HG02885 (cell line): ENCODE measurements at regions not wholly inside any gene's neighbourhood (a gene's known extent, or its start where the extent isn't known, plus 50 kb on each side); places are given as distances from the start of the nearest gene placed in this dataset.
"Not testable (repeated sequence)": the region's sequence is repeated elsewhere in the genome, so short reads cannot be mapped to it uniquely, and the experiment has no call there.

Source experiments
- ATAC-seq: cut with Tn5 transposase; IDR thresholded peaks from one replicate; pipeline ENCODE4 v1.9.1; 2021; ENCODE audit warnings: mild to moderate bottlenecking; ENCODE audit not compliant: unreplicated experiment, poor library complexity

DNA sequence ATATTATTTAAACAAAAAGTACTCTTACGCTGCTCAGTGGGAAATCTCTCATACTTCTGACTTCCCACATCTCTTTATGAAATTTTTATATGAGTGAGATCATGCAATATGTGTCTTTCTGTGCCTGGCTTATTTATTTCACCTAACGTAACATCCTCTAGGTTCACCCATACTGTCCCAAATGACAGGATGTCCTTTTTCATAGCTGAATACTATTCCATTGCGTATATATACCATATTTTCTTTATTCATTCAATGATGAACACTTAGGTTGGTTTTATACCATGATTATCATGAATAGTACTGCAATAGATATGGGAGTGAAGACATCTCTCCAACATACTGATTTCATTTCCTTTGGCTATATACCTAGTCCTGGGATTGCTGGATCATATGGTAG is 57.8 kb upstream of the TPP2 start:
- no peak for ATAC-seq

DNA sequence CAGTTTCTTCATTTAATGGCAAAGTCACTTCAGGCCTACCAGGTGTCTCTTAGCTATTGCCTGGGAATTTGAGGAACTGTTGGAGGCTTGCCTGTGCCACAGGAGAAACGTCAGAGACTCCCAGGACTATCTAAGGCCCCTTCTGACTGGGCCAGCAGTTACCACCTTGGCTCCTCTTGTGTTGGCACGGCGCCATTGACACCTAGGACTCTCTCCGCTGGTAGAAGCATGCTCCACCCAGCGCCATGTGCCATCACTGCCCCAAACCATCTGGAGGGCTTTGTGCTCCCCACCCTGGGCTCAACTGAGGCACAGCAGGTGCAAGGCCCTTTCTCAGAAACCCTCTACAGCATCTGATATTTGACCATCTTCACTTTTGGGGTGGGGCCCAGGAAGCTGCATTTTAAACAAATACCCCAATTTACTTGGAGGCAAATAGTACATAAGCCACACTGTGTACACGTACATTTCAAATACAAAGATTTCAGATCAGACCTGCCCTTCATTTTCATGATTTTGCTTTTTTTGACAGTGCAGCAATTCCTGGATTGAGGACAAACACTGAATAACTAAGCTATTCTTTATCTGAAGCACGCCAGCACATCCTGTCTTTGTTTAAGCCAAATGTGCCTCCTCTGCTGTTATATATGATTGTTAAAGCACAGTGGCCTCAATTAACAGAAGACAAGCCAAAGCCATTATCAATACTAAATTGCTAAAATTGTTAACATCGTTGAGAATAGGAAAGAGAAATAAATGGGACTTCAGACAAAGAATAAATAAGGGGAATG is 59.9 kb upstream of the TPP2 start:
- no peak for ATAC-seq

DNA sequence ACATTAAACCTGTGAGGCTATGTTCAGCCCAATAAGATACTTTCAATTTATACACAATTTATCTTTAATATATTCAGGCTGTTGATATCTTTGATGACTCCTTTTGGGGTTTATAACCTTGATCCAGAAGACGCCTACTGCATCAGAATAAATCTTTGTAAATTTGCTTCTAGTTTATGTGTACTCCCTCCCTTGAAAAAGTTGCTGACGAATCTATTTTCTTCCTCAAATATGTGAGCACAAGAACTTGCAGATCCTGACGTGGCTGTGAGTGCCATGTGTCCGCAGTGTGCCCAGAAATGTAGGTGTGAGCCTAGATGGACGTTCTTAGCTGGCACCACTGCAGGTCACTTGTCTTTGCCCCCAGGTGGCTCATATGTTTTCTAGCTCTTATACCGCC is 60.6 kb upstream of the TPP2 start:
- no peak for ATAC-seq

DNA sequence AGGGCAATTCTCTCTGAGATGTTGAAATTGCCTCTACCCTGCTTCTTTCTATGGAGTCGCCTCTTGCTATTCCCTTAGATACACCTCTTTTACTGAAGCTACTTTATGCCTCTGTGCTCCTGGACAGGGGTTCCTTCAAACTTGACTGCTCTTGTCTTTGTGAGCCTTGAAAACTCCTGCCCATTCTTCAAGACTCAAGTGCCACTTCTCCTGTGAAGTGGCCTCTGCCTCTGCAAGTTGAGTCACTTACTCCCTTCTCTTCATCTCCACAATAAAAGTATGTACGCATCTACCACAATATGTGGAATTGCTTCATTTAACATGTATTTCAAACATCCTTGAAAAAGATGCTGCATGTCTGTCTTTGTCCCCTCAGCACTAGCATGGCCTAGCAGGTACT is 66.0 kb upstream of the TPP2 start:
- no peak for ATAC-seq

DNA sequence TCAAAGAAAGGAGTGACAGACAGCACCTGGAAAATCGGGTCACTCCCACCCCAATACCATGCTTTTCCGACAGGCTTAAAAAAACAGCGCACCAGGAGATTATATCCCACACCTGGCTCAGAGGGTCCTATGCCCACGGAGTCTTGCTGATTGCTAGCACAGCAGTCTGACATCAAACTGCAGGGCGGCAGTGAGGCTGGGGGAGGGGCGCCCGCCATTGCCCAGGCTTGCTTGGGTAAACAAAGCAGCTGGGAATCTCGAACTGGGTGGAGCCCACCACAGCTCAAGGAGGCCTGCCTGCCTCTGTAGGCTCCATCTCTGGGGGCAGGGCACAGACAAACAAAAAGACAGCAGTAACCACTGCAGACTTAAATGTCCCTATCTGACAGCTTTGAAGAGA is 74.5 kb upstream of the TPP2 start:
- ATAC-seq: not testable (repeated sequence)

DNA sequence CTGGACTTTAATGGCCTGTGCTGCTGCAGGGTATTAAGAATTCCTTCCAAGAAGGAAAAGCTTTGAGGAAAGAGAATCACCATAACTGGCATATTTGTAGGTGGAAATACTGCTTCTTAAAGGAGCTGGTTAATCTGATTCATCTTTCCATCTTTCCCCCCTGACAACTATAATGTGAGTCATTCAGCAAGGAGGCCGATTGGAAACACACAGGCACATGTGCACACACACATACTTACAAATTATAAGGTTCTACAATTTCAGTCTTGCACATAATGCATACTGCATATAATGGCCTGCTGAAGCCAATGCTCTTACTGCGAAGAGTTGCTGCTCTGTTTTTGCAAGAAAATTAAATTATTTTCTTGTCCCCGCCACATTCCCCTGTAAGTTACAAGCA is 78.8 kb upstream of the TPP2 start:
- no peak for ATAC-seq

DNA sequence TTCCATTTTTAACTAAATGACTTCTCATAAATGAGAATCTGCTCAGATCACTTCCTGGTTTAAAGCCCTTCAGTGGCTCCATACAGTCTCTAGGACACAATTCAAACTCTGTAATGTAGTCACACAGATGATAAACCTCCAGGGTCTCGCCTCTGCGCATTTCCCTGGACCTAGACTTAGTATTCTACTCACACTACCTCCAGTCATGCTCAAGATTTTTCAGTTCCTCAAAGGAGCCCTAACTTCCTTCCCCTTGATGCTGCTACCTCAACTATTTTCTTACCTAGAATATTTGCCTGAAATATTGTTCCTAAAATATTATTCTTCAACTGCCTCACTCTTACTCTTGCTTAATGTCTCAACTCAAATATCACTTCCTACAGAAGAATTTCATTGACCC is 86.7 kb upstream of the TPP2 start:
- ATAC-seq: peak; percentile 44

DNA sequence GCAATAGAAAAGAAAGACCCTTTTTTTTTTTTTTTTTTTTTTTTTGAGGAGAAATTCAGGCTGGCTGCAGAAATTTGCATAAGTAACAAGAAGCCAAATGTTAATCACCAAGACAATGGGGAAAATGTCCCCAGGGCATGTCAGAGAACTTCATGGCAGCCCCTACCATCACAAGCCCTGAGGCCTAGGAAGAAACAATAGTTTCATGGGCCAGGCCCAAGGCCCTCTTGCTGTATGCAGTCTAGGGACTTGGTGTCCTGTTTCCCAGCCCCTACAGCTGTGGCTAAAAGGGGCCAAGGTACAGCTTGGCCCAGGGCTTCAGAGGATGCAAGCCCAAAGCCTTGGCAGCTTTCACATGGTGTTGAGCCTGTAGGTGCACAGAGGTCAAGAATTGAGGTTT is 88.4 kb upstream of the TPP2 start:
- ATAC-seq: no peak

DNA sequence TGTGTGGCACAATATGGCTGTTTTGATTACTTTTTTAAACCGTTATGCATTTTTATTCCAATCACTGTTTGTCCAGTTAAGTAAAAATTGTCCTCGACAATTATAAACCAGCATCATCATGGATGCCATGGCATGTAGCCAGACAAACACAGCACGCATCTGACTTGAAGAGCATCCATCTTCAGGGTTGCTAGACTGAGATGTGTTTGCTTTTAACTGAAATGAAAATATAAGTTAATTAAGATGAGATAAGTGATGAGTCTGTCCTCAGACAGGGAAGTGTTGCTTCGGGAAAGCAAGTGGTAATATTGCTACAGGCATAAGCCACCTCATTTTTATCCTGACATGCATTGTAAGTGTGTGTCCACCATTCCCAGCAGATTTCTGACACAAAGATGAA is 92.8 kb upstream of the TPP2 start:
- no peak for ATAC-seq

DNA sequence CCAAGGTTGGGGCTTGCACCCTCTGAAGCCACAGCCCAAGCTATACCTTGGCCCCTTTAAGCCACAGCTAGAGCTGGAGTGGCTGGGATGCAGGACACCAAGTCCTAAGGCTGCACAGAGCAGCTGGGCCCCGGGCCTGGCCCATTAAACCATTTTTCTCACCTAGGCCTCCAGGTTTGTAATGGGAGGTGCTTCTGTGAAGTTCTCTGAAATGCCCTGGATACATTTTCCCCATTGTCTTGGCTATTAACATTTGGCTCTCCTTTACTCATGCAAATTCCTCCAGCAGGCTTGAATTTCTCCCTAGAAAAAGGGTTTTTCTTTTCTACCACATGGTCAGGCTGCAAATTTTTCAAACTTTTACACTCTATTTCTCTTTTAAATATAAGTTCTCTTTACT is 93.8 kb upstream of the FGF14 start:
- no peak for ATAC-seq

DNA sequence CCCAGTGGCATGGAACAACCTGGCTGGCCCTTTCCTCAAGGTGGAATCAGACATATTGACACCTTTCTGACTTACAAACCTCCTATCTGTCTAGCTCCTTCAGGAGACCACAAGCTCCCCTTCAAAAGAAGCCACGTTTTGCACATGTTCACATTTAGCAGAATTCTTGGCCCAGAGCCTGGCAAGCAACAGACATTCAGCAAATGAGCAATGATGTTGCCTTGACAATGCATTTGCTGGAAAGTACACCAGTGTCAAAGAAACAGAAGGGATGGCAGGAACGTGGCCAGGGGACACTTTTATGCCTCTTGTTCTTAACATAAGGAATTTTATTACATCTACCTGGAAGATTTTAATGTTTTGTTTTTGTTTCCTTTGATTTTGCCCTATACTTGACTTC is 85.5 kb upstream of the FGF14 start:
- ATAC-seq: no peak

DNA sequence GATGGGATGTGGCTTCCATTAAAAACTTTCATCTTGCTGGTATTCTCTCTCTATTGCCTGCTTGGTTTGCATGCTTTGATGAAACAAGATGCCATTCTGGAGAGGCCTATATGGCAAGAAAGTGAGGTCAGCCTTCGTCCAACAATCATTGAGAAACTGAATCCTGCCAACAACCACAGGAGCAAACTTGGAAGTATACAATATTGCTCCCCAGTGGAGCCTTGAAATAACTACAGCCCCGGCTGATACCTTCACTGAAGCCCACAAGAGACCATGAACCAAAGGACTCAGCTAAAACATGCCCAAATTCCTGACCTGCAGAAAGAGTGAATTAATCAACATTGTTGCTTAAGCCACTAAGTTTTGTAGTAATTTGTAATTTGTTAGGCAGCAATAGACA is 82.5 kb upstream of the FGF14 start:
- ATAC-seq: no peak

DNA sequence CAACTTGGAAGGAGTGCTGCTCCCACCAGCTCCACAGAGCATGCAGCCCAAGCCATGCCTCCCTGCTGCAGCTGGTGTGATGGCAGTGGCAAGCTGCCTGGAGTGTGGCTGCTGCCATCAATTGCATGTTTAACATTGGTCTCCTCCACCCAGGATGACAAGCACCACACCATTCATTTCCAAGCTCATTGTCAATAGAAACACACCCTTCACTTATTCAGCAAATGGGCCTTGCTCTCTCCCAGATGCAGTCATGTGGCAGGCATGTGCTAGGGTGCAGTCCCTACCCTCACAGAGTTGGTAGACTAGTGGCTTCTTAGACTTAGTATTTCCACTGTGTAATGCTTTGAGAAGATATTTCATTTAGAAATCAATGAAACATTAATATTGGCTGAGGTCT is 70.8 kb upstream of the FGF14 start:
- ATAC-seq: no peak

DNA sequence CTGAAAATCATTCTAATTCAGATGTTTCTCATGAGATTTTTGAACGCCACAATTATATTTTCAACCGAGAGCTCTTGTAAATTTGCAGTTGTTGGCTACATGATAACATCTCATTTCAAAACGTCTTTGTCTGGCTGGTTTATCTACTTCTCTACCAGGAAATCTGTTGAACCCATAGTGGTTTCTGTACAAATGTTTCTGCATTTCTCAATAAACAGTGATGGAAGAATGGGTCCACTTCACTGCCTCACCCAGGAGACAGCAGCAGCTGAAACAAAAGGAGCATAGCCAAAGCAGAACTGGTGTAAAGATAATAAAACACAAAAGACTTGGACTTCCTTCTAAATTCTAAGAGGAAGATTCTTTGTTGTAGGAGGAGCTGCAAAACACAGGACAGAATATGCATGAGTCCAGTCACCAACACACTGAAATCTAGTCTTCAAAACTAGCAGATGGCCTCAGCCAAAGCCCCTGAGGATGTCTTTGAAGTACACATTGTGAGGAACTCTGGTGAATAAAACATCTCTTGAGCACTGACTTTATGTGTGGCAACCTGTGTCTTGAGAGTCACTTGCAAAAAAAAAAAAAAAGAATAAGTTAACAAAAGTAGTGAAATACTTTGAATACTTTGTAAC is 68.6 kb upstream of the FGF14 start:
- ATAC-seq: no peak

DNA sequence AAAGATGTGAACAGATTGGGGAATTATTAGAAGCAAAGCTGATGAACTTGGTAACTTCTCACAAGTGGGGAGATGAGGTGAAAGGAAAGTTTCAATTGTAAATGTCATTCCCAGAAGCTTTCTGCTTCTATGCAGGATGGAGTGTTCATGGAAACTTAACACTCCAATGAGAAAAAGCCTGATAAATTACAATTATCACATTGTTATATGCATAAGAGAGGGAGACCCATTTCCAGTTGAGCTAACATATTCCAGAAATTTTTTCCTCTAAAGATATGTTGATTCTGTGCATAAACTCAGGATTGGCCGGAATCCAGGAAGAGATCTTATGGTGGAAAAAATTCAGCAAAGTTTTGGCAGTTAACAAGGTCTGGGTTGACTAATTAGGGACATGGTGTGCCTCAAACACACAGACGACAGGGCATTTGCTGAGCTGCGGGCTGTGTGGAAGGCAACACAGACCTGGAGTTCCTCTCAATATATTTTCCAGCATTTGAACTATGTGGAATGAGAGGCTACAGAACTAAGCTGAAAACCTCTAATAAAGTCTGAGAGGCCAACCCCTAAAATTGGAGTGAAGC is 64.9 kb upstream of the FGF14 start:
- ATAC-seq: no peak

DNA sequence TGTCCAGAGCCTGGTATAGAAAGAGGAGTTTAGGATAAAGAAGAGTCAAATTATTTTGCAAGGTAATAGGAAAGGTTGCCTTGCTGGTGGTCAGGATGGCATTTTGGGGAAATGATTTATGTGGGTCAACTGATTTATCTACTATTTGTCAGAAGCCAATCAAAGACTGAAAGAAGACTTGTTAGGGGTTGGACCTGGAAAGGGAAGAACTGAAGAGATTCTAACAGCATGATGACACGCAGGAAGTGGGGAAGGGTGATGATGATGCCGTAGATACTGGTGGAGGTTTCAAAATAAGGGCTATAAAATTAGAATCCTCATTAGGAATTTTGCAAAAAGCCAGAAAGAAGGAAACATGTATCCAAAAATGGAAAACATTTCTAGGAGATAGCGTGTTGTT is 60.7 kb upstream of the FGF14 start:
- no peak for ATAC-seq

DNA sequence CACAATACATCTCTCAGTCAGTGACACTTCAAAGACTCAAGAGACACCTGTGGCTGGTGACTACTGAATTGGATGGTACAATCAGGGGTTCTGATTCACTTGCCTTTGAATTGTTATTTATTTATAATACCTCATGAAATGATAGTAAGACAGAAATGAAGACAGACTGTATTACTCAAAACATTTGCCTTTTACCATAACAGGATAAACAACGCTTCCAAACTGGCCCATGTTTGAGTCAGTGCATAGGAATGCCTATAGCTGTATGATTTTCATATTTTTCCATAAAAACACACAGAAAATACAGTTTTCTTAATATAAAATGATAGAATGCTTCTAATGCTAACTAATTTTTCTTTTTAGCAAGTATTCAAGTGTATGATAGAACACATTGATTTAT is 59.5 kb upstream of the FGF14 start:
- ATAC-seq: no peak

DNA sequence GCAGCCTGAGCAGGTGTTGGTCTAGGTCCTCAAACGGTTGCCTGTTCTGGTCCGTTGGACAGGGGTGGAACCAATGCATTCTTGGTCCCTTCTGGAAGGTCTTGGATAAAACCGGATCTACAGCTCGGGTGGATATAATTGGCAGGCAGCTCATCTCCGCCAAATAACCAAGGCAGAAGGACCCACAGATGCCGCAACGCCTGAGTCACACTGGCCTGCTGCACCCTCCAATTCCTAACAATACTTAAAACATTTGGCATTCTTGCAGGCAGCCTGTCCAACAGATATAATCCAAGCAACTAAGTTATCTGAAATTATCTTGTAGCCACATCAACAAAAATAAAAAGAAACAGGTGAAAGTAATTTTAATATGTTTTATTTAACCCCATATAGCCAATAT is 59.0 kb upstream of the FGF14 start:
- no peak for ATAC-seq

DNA sequence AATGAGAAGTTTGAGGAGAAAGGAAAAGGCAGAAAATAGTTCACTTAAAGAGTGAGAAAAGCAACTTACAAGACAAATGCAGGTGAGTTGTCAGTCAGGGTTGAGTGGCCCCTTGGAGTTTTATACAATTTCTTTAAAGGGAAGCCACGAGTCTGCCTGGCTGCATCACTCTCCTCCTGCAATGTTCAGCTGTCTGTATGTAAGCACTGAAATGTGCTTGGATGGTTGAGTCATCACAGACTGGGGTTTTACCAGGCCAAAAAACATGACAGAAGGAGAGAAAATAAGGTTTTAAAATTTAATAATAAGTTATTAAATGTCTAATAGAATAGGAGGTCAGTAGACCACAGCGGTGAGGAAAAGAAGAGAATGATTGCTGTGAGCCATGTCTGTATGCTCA is 51.0 kb upstream of the FGF14 start:
- ATAC-seq: no peak
